Amniotic epithelial cell (primary cell): ENCODE measurements at regions not wholly inside any gene's neighbourhood (a gene's known extent, or its start where the extent isn't known, plus 50 kb on each side); places are given as distances from the start of the nearest gene placed in this dataset.
"Not testable (repeated sequence)": the region's sequence is repeated elsewhere in the genome, so short reads cannot be mapped to it uniquely, and the experiment has no call there.

Experiments
- DNase-seq: peaks from one replicate; pipeline ENCODE4 v3.0.0-alpha.2; 2010; ENCODE audit warnings: low read depth

GRCh38 chr9:129312251-129313122, 134.4 kb upstream of the IER5L start:
- no peak for DNase-seq

- DNase-seq = no peak
These were observed 133.6 kb upstream of the IER5L start for GRCh38 chr9:129311643-129312042.

GRCh38 chr9:129310666-129311350, 132.7 kb upstream of the IER5L start:
- DNase-seq = peak; percentile 56

GRCh38 chr9:129309906-129310305, 131.8 kb upstream of the IER5L start:
- DNase-seq = peak; percentile 16

GRCh38 chr9:129309041-129309430, 131.0 kb upstream of the IER5L start:
- no peak for DNase-seq

GRCh38 chr9:129307227-129307970, 129.3 kb upstream of the IER5L start:
- no peak for DNase-seq

- DNase-seq = no peak
These were observed 128.4 kb upstream of the IER5L start for GRCh38 chr9:129306318-129306973.

- no peak for DNase-seq
These were observed 127.2 kb upstream of the IER5L start for GRCh38 chr9:129305246-129305645.

- peak; percentile 14 for DNase-seq
These were observed 123.9 kb upstream of the IER5L start for GRCh38 chr9:129301941-129302340.

GRCh38 chr9:129296195-129296594, 118.1 kb upstream of the IER5L start:
- not testable (repeated sequence) for DNase-seq

GRCh38 chr9:129291041-129291501, 113.0 kb upstream of the IER5L start:
- DNase-seq = no peak

- no peak for DNase-seq
These were observed 112.5 kb upstream of the IER5L start for GRCh38 chr9:129290606-129291005.

- DNase-seq = no peak
These were observed 111.8 kb upstream of the IER5L start for GRCh38 chr9:129289883-129290282.

- DNase-seq = no peak
These were observed 111.2 kb upstream of the IER5L start for GRCh38 chr9:129289131-129289731.

GRCh38 chr9:129287619-129288305, 109.7 kb upstream of the IER5L start:
- no peak for DNase-seq

GRCh38 chr9:129285979-129286772, 108.1 kb upstream of the IER5L start:
- no peak for DNase-seq

- DNase-seq = no peak
These were observed 107.3 kb upstream of the IER5L start for GRCh38 chr9:129285382-129285781.

GRCh38 chr9:129284607-129285291, 106.7 kb upstream of the IER5L start:
- no peak for DNase-seq
